ENCODE measurements at regions not wholly inside any gene's neighbourhood (a gene's known extent, or its start where the extent isn't known, plus 50 kb on each side); places are given as distances from the start of the nearest gene placed in this dataset.

DNA sequence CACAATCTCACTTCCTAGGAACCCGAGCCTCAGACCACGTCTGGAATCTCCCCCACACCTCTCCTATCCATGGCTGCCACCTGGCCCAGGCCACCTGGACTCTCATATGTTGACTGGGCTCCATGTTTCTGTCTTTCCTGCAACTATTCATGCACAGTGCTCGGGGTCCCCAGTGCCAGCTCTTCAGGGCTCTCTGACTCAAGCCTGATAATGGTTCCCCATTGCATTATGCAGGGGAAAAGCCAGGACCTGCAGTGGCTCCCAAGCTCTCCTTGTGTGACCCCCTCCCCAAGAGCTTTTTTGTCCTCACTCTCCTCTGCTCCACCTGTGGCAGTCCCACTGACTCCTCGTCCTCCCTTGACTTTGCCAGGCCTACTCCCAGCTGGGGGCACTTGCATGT, 417.6 kb downstream of the NPHP4 start (continued):
- TF ChIP-seq ZNF274 (IDR thresholded peaks at IDR 0.05; ENCODE audit: low read depth, low read length) = no peak
- TF ChIP-seq ZBTB33 (IDR thresholded peaks at IDR 0.05; ENCODE audit: extremely low read depth, insufficient replicate concordance, low read length) = no peak
- TF ChIP-seq CBX3 (IDR thresholded peaks at IDR 0.05; ENCODE audit: low read depth) = no peak
- no peak for TF ChIP-seq MAX (IDR thresholded peaks at IDR 0.05)

GRCh38 chr1:5572794-5573193, 419.4 kb downstream of the NPHP4 start:
- intact Hi-C loops (cut with micrococcal nuclease) = no loop called here

More at GRCh38 chr1:5572794-5573193, 419.4 kb downstream of the NPHP4 start:
- no peak for ATAC-seq
- Histone ChIP-seq H3K9ac (ENCODE audit: low read length) (no peak overlapping the region), H3K36me3 (ENCODE audit: control insufficient read depth in 1 of 2, insufficient read depth in 2 of 2, low read length in 2 of 2) (no peaks in the 10 kb centered on the region), H2AFZ (ENCODE audit: low read depth, low read length, poor library complexity, severe bottlenecking) (no peak overlapping the region), H3K27me3 (ENCODE audit: insufficient read depth, low read length) (peaks cover 8% of the 10 kb centered on the region; the same call in 1 of the 2 replicates), H3K27ac (ENCODE audit: low read depth, low read length) (no peak overlapping the region), H3K4me3 (replicated peaks in 1 of 2; ENCODE audit: low read depth in 1 of 2, low read length in 2 of 2) (no peak overlapping the region), H3K4me2 (ENCODE audit: low read length) (no peak overlapping the region), H4K20me1 (ENCODE audit: insufficient read depth) (no peaks in the 10 kb centered on the region), H3K9me2 (ENCODE audit: insufficient read depth) (no peaks in the 10 kb centered on the region), H3K79me2 (ENCODE audit: insufficient read depth, low read length) (no peaks in the 10 kb centered on the region), H3K9me3 (ENCODE audit: control insufficient read depth in 1 of 2, insufficient read depth in 1 of 2, low read depth in 1 of 2, low read length in 2 of 2) (no peaks in the 10 kb centered on the region), H3K4me1 (ENCODE audit: control insufficient read depth in 1 of 2, insufficient read depth in 2 of 2, low read length in 2 of 2) (no peaks in the 10 kb centered on the region)
- no peak for DNase-seq (ENCODE audit: low read depth, low spot score)
- ChIA-PET CTCF (no interaction called here), POLR2A (no interaction called here), RAD21 (ENCODE audit: low non-redundant PET in 1 of 2, low total read pairs in 2 of 2, uncharacterized antibody in 2 of 2, unreplicated experiment in 2 of 2) (no interaction called here)
- TF ChIP-seq SRF (IDR thresholded peaks at IDR 0.05; ENCODE audit: low read depth) (no peak), MAX (IDR thresholded peaks at IDR 0.05) (no peak), ZFX (IDR thresholded peaks at IDR 0.05) (no peak), ELF1 (IDR thresholded peaks at IDR 0.05; ENCODE audit: borderline replicate concordance, low read depth) (no peak), TCF7L2 (IDR thresholded peaks at IDR 0.05; ENCODE audit: borderline replicate concordance, extremely low read depth, insufficient read depth, insufficient read length) (no peak), POLR2AphosphoS5 (IDR thresholded peaks at IDR 0.05; ENCODE audit: low read depth, low read length) (no peak), FOSL1 (IDR thresholded peaks at IDR 0.05; ENCODE audit: low read depth) (no peak), SP1 (IDR thresholded peaks at IDR 0.05; ENCODE audit: low read depth) (no peak), JUND (IDR thresholded peaks at IDR 0.05) (no peak), CEBPB (IDR thresholded peaks at IDR 0.05; ENCODE audit: low read depth) (no peak)
- TF ChIP-seq, protein P1, sequence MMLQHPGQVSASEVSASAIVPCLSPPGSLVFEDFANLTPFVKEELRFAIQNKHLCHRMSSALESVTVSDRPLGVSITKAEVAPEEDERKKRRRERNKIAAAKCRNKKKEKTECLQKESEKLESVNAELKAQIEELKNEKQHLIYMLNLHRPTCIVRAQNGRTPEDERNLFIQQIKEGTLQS (IDR thresholded peaks at IDR 0.05) = no peak
- BruUV-seq (replicated peaks) = no TSS peak

All from HCT116 (cell line).